ENCODE measurements at regions not wholly inside any gene's neighbourhood (a gene's known extent, or its start where the extent isn't known, plus 50 kb on each side); places are given as distances from the start of the nearest gene placed in this dataset.

DNA sequence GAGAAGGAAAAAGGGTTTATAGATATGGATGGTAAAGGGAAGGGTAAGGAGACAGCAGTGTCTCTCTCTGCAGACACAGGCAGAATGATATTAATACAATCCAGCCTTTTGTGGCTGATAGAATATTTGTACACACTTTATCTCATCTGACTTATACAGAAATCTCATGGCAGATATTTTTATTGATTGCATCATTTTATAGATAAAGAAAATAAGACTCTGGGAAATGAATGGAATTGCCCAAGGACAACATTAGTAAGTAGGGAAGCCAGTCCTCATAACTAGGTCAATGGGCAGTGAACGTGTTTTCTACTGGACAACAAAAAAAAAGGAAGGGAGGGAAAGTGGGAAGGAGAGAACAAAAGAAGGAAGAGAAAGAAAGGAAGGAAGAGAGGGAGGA, 236.4 kb upstream of the EPHA4 start:
- TF ChIP-seq, protein P1, sequence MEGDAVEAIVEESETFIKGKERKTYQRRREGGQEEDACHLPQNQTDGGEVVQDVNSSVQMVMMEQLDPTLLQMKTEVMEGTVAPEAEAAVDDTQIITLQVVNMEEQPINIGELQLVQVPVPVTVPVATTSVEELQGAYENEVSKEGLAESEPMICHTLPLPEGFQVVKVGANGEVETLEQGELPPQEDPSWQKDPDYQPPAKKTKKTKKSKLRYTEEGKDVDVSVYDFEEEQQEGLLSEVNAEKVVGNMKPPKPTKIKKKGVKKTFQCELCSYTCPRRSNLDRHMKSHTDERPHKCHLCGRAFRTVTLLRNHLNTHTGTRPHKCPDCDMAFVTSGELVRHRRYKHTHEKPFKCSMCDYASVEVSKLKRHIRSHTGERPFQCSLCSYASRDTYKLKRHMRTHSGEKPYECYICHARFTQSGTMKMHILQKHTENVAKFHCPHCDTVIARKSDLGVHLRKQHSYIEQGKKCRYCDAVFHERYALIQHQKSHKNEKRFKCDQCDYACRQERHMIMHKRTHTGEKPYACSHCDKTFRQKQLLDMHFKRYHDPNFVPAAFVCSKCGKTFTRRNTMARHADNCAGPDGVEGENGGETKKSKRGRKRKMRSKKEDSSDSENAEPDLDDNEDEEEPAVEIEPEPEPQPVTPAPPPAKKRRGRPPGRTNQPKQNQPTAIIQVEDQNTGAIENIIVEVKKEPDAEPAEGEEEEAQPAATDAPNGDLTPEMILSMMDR (IDR thresholded peaks at IDR 0.05): no peak
- no peak for ATAC-seq
- no peaks in the 10 kb centered on the region for H3K4me1 ChIP-seq (ENCODE audit: low read depth)

DNA sequence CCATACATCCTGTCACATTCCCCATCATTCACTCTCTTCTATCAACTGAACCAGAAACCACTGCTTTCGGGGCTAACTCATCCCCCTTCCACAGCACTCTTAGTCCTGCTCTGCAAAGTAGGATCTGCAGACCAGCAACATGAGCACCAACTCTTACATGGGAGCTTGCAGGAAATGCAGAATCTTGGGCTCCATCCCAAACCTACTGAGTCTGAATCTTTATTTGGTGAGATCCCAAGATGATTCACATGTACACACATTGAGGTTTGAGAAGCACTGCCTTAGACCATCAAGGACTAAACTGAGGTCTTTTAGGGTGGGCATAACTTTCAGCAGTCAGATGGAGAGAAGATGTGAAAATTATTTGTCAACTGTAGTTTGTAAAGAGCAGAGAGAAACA, 235.6 kb upstream of the EPHA4 start:
- TF ChIP-seq, protein P1 (IDR thresholded peaks at IDR 0.05): no peak
- Histone ChIP-seq H3K4me1 (ENCODE audit: low read depth) (no peaks in the 10 kb centered on the region), H3K9me3 (no peaks in the 10 kb centered on the region), H3K36me3 (ENCODE audit: low read depth) (no peaks in the 10 kb centered on the region), H3K4me3 (no peak overlapping the region)
- DNase-seq (no peak), ATAC-seq (no peak)
- intact Hi-C loops (cut with DNase I, micrococcal nuclease): no loop called here

More for the DNA sequence above, 236.4 kb upstream of the EPHA4 start:
- no peak overlapping the region for H3K4me3 ChIP-seq
- intact Hi-C loops (cut with DNase I, micrococcal nuclease): no loop called here
- no peaks in the 10 kb centered on the region for H3K36me3 ChIP-seq (ENCODE audit: low read depth)
- no peak for DNase-seq
- no peaks in the 10 kb centered on the region for H3K9me3 ChIP-seq

DNA sequence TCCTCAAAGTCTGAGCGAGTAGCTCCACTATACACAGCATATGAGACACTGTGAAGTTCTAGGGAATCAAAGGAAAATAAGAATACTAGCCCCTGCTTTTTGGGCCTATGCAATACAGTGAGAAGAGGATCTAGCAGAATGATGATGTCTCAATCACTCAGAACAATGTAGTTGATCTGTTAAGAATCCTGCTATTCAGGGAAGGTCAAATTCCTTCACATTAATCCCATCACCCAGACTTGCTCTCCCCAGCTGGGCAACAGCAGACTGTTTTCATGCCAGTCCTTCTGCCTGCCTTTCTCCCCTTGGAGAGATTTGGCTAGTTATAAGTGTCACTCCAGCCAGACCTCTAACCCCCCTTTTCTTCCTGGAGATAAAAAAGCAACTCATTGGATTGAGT, 230.0 kb upstream of the EPHA4 start:
- DNase-seq (no peak), ATAC-seq (no peak)
- H3K4me1 ChIP-seq (ENCODE audit: low read depth): no peaks in the 10 kb centered on the region
- H3K36me3 ChIP-seq (ENCODE audit: low read depth): no peaks in the 10 kb centered on the region
- intact Hi-C loops (cut with DNase I, micrococcal nuclease): no loop called here
- TF ChIP-seq, protein P1 (IDR thresholded peaks at IDR 0.05): no peak
- H3K4me3 ChIP-seq: no peak overlapping the region
- H3K9me3 ChIP-seq: no peaks in the 10 kb centered on the region

DNA sequence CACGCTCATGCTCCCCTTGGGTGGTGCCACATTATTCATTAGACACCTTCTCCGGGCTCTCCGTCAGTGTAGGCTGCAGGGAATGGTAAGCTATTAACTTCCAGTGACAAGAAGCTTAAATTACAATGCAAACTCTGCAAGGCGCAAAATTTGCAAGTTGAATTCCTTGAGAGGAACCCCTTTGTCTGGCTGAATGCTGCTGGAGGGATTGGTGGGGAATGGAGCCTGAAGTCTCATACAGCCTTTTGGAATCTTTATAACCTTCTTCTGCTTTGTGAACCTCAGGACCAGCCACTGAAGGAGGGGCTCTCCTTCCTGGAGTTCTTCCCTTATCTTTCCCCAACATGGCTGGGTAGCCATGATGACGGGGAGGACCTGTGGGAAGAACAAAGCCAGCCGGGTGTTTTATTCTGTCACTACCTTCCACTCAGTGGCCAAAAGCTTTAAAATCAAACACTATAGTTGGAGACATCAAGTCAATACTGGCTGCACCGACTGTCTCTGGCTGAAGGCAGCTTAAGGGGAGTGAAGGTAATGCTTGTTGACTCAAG, 220.9 kb upstream of the EPHA4 start:
- intact Hi-C loops (cut with DNase I, micrococcal nuclease): no loop called here
- no peak overlapping the region for H3K4me3 ChIP-seq
- ATAC-seq (no peak), DNase-seq (no peak)
- H3K9me3 ChIP-seq: no peaks in the 10 kb centered on the region
- H3K36me3 ChIP-seq (ENCODE audit: low read depth): no peaks in the 10 kb centered on the region
- H3K4me1 ChIP-seq (ENCODE audit: low read depth): no peaks in the 10 kb centered on the region
- TF ChIP-seq, protein P1 (IDR thresholded peaks at IDR 0.05): no peak

DNA sequence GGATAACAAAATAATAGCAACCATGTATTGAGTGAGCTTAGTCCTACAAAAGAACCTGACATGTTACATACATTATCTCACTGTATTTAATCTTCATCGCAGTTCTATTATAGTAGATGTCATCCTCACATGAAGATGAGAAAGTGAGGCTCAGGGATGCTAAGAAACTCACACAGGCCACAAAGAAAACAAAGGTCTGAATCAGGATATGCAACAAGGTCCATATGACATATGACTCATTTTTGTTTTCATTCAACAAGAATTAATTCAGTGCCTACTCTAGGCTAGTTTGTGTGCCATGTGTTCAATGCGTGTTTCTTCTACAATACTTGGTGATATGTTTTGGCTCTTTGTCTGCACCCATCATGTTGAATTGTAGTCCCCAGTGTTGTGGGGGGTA, 219.7 kb upstream of the EPHA4 start:
- no peak for DNase-seq
- Histone ChIP-seq H3K4me3 (no peak overlapping the region), H3K36me3 (ENCODE audit: low read depth) (no peaks in the 10 kb centered on the region), H3K4me1 (ENCODE audit: low read depth) (no peaks in the 10 kb centered on the region), H3K9me3 (no peaks in the 10 kb centered on the region)
- intact Hi-C loops (cut with DNase I, micrococcal nuclease): no loop called here
- TF ChIP-seq, protein P1 (IDR thresholded peaks at IDR 0.05): no peak
- no peak for ATAC-seq

DNA sequence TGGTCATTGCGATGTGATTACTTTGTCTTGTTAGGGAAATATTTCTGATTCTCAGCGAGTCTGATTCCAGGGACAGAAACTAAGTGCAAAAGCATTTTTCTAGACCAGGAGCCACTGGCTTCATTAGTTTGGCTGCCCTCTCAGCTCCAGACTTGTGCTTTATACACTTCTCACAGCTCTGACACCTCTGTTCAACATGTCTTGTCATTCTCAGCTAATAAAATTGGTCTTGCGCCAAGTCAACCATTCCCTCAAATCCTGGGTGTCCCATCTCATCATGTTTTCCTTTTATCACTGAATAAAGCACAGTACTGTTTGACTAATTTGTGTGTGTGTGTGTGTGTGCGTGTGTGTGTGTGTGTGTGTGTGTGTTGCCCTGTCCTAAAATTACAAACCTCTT, 215.5 kb upstream of the EPHA4 start:
- Histone ChIP-seq H3K4me1 (ENCODE audit: low read depth) (no peaks in the 10 kb centered on the region), H3K4me3 (no peak overlapping the region), H3K9me3 (no peaks in the 10 kb centered on the region), H3K36me3 (ENCODE audit: low read depth) (no peaks in the 10 kb centered on the region)
- TF ChIP-seq, protein P1 (IDR thresholded peaks at IDR 0.05): no peak
- no peak for ATAC-seq
- intact Hi-C loops (cut with DNase I, micrococcal nuclease): no loop called here
- no peak for DNase-seq

Data from mucosa of descending colon (tissue), 3 donors.